AG09319 (cell line): ENCODE measurements at regions not wholly inside any gene's neighbourhood (a gene's known extent, or its start where the extent isn't known, plus 50 kb on each side); places are given as distances from the start of the nearest gene placed in this dataset.

ENCODE experiments used
- DNase-seq: peaks from one replicate; pipeline ENCODE4 v3.0.0-alpha.2; 2010; ENCODE audit warnings: low read depth; ENCODE audit errors: extremely low read depth
- CTCF ChIP-seq: IDR thresholded peaks from 2 replicates; pipeline ENCODE4 v1.5.1; 2011; ENCODE audit warnings: low read depth, mild to moderate bottlenecking, inconsistent platforms, low read length, moderate library complexity

GRCh38 chr20:48406912-48407340 is 420.9 kb downstream of the PREX1 start:
- TF ChIP-seq CTCF = no peak
- no peak for DNase-seq

DNA sequence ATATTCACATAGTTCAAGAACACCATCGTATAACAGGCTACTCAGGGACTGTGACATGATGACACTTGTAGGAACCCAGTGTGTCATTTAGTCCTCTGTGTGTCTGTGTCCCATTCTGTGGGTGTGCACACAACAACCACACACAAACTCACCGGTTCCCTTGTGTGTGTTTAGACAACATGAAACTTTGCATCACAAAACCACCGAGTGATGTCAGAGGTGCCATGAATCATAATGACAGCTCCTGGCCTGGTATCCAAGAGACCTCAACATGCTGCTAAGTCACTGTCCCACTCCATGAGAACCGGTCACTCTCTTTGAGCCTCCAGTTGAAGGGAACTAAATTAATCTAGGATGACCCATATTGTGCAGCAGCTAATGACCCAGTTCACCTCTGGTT is 421.3 kb downstream of the PREX1 start:
- TF ChIP-seq CTCF = no peak
- no peak for DNase-seq

DNA sequence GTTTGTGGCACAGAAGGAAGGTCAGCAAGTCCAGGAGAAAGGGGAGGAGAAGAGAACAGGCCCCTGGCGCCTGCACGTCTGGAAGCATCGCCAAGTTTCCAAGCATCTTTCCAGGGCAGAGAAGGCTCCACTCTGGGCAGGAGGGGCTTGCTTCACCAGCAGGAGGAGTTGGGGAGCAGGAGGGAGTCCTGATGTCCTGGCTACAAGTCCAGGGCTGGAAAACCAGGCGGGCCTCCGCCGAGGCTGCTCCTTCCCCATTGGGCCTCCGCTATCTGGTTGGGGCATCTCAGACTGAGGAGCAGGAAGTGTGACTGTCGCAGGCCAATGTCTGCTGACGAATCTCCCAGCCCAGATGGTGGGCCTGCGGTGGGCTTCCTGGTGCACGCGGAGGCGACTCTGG is 421.9 kb downstream of the PREX1 start:
- DNase-seq = no peak

DNA sequence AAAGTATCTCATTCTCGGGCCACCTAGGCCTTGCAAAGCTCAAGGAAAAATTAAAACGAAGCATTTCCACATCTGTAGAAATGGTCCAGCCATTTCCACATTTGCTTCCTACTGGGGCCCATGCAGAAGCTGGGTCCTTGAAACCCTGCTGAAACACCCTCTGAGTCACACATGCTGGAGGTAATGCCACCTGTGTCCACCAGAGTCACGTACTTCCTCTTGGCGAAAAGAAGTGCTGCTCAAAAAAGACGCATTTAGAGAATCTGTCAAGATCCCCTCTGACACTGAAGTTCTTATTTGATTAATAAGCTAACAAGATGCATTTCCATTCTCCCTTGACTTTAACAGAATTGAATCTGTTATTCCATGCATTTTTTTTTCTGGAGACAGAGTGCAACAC is 423.2 kb downstream of the PREX1 start:
- TF ChIP-seq CTCF = no peak
- DNase-seq = no peak

More for the DNA sequence above, 421.9 kb downstream of the PREX1 start:
- no peak; the same call in 1 of the 2 replicates for TF ChIP-seq CTCF

- TF ChIP-seq CTCF = no peak
- DNase-seq = no peak
These were observed 424.5 kb downstream of the PREX1 start for GRCh38 chr20:48403167-48403761.

GRCh38 chr20:48401359-48401758 is 426.4 kb downstream of the PREX1 start:
- no peak for DNase-seq
- no peak for TF ChIP-seq CTCF

GRCh38 chr20:48400009-48400408 is 427.8 kb downstream of the PREX1 start:
- no peak for TF ChIP-seq CTCF
- DNase-seq = no peak
